HL-60 (cell line): ENCODE measurements at regions not wholly inside any gene's neighbourhood (a gene's known extent, or its start where the extent isn't known, plus 50 kb on each side); places are given as distances from the start of the nearest gene placed in this dataset.

ENCODE experiments used
- DNase-seq, 2 experiments: peaks; one replicate each; pipeline ENCODE4 v3.0.0-alpha.2; 2010 to 2020; ENCODE audit warnings: low read depth in 1 of 2, low spot score in 1 of 2
- H3K27ac ChIP-seq: fragments of 250-450 bp; sonication (Bioruptor Pico); replicated peaks from 2 replicates; pipeline ENCODE4 v1.5.1; 2020; ENCODE audit warnings: mild to moderate bottlenecking, moderate library complexity
- H3K27me3 ChIP-seq: fragments of 250-450 bp; sonication (Bioruptor Pico); 2 replicates; pipeline ENCODE4 v1.5.1; 2021; ENCODE audit warnings: mild to moderate bottlenecking, moderate library complexity; ENCODE audit not compliant: insufficient read depth, poor library complexity, severe bottlenecking
- H3K4me3 ChIP-seq: replicated peaks from 2 replicates; pipeline ENCODE4 v1.5.1; 2011; ENCODE audit warnings: mild to moderate bottlenecking, control low read depth, low read length; ENCODE audit not compliant: insufficient read depth
- GABPA ChIP-seq: IDR thresholded peaks from 2 replicates; pipeline ENCODE4 v1.6.1; 2012; ENCODE audit warnings: low read depth
- POLR2AphosphoS5 ChIP-seq: IDR thresholded peaks from 2 replicates; pipeline ENCODE4 v1.6.1; 2012; ENCODE audit warnings: low read depth
- SPI1 ChIP-seq: IDR thresholded peaks from 2 replicates; pipeline ENCODE4 v1.6.1; 2012; ENCODE audit warnings: low read depth, mild to moderate bottlenecking, borderline replicate concordance
- TF ChIP-seq, protein P1 (sequence below): IDR thresholded peaks from 2 replicates; pipeline ENCODE4 v1.6.1; 2012; ENCODE audit warnings: low read depth; ENCODE audit not compliant: insufficient replicate concordance
- TF ChIP-seq, protein P2 (sequence below): IDR thresholded peaks from one replicate; pipeline ENCODE4 v1.5.1; 2011; ENCODE audit warnings: low read length, control low read depth, inconsistent platforms; ENCODE audit not compliant: insufficient read depth

DNA sequence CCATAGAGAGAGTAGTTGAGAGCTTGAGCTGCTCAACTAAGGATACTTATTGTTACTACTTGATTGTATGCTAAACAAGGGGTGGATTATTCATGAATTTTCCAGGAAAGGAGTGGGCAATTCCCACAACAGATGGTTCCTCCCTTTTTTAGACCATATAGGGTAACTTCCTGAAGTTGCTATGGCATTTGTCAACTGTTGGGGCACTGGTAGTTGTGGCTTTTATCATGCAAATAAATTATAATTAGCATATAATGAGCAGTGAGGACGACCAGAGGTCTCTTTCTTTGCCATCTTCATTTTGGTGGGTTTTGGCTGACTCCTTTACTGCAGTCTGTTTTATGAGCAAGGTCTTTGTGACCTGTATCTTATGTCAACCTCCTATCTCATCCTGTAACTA is 1403.5 kb upstream of the PABPC4L start:
- H3K27ac ChIP-seq: no peak overlapping the region
- no peak for TF ChIP-seq GABPA
- no peak for TF ChIP-seq POLR2AphosphoS5
- TF ChIP-seq, protein P1, sequence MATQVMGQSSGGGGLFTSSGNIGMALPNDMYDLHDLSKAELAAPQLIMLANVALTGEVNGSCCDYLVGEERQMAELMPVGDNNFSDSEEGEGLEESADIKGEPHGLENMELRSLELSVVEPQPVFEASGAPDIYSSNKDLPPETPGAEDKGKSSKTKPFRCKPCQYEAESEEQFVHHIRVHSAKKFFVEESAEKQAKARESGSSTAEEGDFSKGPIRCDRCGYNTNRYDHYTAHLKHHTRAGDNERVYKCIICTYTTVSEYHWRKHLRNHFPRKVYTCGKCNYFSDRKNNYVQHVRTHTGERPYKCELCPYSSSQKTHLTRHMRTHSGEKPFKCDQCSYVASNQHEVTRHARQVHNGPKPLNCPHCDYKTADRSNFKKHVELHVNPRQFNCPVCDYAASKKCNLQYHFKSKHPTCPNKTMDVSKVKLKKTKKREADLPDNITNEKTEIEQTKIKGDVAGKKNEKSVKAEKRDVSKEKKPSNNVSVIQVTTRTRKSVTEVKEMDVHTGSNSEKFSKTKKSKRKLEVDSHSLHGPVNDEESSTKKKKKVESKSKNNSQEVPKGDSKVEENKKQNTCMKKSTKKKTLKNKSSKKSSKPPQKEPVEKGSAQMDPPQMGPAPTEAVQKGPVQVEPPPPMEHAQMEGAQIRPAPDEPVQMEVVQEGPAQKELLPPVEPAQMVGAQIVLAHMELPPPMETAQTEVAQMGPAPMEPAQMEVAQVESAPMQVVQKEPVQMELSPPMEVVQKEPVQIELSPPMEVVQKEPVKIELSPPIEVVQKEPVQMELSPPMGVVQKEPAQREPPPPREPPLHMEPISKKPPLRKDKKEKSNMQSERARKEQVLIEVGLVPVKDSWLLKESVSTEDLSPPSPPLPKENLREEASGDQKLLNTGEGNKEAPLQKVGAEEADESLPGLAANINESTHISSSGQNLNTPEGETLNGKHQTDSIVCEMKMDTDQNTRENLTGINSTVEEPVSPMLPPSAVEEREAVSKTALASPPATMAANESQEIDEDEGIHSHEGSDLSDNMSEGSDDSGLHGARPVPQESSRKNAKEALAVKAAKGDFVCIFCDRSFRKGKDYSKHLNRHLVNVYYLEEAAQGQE: no peak
- no peak for TF ChIP-seq SPI1
- TF ChIP-seq, protein P2, sequence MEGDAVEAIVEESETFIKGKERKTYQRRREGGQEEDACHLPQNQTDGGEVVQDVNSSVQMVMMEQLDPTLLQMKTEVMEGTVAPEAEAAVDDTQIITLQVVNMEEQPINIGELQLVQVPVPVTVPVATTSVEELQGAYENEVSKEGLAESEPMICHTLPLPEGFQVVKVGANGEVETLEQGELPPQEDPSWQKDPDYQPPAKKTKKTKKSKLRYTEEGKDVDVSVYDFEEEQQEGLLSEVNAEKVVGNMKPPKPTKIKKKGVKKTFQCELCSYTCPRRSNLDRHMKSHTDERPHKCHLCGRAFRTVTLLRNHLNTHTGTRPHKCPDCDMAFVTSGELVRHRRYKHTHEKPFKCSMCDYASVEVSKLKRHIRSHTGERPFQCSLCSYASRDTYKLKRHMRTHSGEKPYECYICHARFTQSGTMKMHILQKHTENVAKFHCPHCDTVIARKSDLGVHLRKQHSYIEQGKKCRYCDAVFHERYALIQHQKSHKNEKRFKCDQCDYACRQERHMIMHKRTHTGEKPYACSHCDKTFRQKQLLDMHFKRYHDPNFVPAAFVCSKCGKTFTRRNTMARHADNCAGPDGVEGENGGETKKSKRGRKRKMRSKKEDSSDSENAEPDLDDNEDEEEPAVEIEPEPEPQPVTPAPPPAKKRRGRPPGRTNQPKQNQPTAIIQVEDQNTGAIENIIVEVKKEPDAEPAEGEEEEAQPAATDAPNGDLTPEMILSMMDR: no peak
- no peak for DNase-seq

DNA sequence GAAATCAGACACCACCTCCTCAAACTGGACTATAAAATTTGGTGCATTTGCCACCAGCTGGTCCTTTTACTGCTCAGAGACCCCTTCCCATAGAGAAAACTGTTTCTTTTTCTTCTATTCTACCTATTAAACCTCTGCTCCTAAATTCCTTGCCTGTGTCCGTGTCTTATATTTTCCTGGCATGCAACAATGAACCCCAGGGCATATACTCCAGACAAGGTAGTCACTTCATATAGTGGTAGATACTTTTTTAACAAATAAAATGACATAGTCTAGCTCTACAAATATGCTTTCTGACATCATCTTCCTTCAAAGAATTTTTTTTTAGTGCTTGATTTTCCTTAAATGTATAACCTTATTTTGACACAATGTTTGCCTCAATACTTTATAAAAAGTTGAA is 1402.9 kb upstream of the PABPC4L start:
- H3K27me3 ChIP-seq: no peaks in the 10 kb centered on the region
- no peak for DNase-seq
- no peak overlapping the region for H3K27ac ChIP-seq
- no peak overlapping the region for H3K4me3 ChIP-seq
- no peak for TF ChIP-seq GABPA
- TF ChIP-seq, protein P2: no peak
- TF ChIP-seq POLR2AphosphoS5: no peak
- no peak for TF ChIP-seq SPI1
- TF ChIP-seq, protein P1: no peak

More for the DNA sequence above, 1403.5 kb upstream of the PABPC4L start:
- Histone ChIP-seq H3K4me3 (no peak overlapping the region), H3K27me3 (no peaks in the 10 kb centered on the region)

- no peak overlapping the region for H3K27ac ChIP-seq
- H3K4me3 ChIP-seq: no peak overlapping the region
- TF ChIP-seq, protein P1: no peak
- TF ChIP-seq SPI1 (no peak), GABPA (no peak), POLR2AphosphoS5 (no peak)
- TF ChIP-seq, protein P2: no peak
- H3K27me3 ChIP-seq: no peaks in the 10 kb centered on the region
- no peak for DNase-seq
These were observed 1399.8 kb upstream of the PABPC4L start for GRCh38 chr4:135601351-135601750.
